ENCODE measurements at regions not wholly inside any gene's neighbourhood (a gene's known extent, or its start where the extent isn't known, plus 50 kb on each side); places are given as distances from the start of the nearest gene placed in this dataset.

- no peaks in the 10 kb centered on the region for H3K36me3 ChIP-seq (ENCODE audit: insufficient read depth, low read length)
- H3K27me3 Mint-ChIP-seq (ENCODE audit: low read depth, unreplicated experiment) = peaks cover 13% of the 10 kb centered on the region
- DNase-seq (ENCODE audit: low read depth) (no peak), FAIRE-seq (no peak)
- H3K9ac ChIP-seq (ENCODE audit: low read length) = no peak overlapping the region
- no peaks in the 10 kb centered on the region for H3K27me3 ChIP-seq (ENCODE audit: insufficient read depth, low read length)
- TF ChIP-seq CTCF (IDR thresholded peaks at IDR 0.05; ENCODE audit: insufficient read depth, low read depth, low read length) = no peak
- TF ChIP-seq EZH2 (IDR thresholded peaks at IDR 0.05; ENCODE audit: insufficient read depth, low read length) = no peak
- H3K9me3 ChIP-seq (ENCODE audit: insufficient read depth, low read depth, low read length) = no peaks in the 10 kb centered on the region
- no peak overlapping the region for H2AFZ ChIP-seq (ENCODE audit: low read depth, low read length)
- no peaks in the 10 kb centered on the region for H3K4me1 Mint-ChIP-seq (ENCODE audit: low read depth, unreplicated experiment)
- no peak overlapping the region for H3K4me3 ChIP-seq (ENCODE audit: insufficient read depth, low read depth, low read length)
- H3K4me2 ChIP-seq (ENCODE audit: low read length) = no peak overlapping the region
- no peaks in the 10 kb centered on the region for H3K4me1 ChIP-seq (ENCODE audit: insufficient read depth, low read length)
- no peak overlapping the region for H3K27ac ChIP-seq (ENCODE audit: low read depth, low read length)
- no peak overlapping the region for H3K4me3 Mint-ChIP-seq (ENCODE audit: unreplicated experiment)
- peaks cover 7% of the 10 kb centered on the region for H3K9me3 Mint-ChIP-seq (ENCODE audit: unreplicated experiment)
- H3K27ac Mint-ChIP-seq (ENCODE audit: unreplicated experiment) = no peak overlapping the region
- no peaks in the 10 kb centered on the region for H3K36me3 Mint-ChIP-seq (ENCODE audit: low read depth, unreplicated experiment)
- H3K79me2 ChIP-seq (ENCODE audit: insufficient read depth, low read length) = no peaks in the 10 kb centered on the region
- no peaks in the 10 kb centered on the region for H4K20me1 ChIP-seq (ENCODE audit: insufficient read depth, low read length)
Observed at GRCh38 chr2:118490330-118490729, 357.1 kb downstream of the EN1 start.

GRCh38 chr2:118489712-118490299 lies 357.6 kb downstream of the EN1 start:
- H3K4me3 Mint-ChIP-seq (ENCODE audit: unreplicated experiment) = no peak overlapping the region
- H3K27ac Mint-ChIP-seq (ENCODE audit: unreplicated experiment) = no peak overlapping the region

More at GRCh38 chr2:118489712-118490299, 357.6 kb downstream of the EN1 start:
- Histone ChIP-seq H2AFZ (ENCODE audit: low read depth, low read length) (no peak overlapping the region), H3K27me3 (ENCODE audit: insufficient read depth, low read length) (no peaks in the 10 kb centered on the region), H3K36me3 (ENCODE audit: insufficient read depth, low read length) (no peaks in the 10 kb centered on the region), H3K27ac (ENCODE audit: low read depth, low read length) (no peak overlapping the region), H3K4me2 (ENCODE audit: low read length) (no peak overlapping the region), H4K20me1 (ENCODE audit: insufficient read depth, low read length) (no peaks in the 10 kb centered on the region), H3K9ac (ENCODE audit: low read length) (no peak overlapping the region), H3K4me3 (ENCODE audit: insufficient read depth, low read depth, low read length) (no peak overlapping the region), H3K79me2 (ENCODE audit: insufficient read depth, low read length) (no peaks in the 10 kb centered on the region), H3K9me3 (ENCODE audit: insufficient read depth, low read depth, low read length) (no peaks in the 10 kb centered on the region), H3K4me1 (ENCODE audit: insufficient read depth, low read length) (no peaks in the 10 kb centered on the region)
- H3K9me3 Mint-ChIP-seq (ENCODE audit: unreplicated experiment) = peaks cover 7% of the 10 kb centered on the region
- no peaks in the 10 kb centered on the region for H3K36me3 Mint-ChIP-seq (ENCODE audit: low read depth, unreplicated experiment)
- TF ChIP-seq CTCF (IDR thresholded peaks at IDR 0.05; ENCODE audit: insufficient read depth, low read depth, low read length) = no peak
- TF ChIP-seq EZH2 (IDR thresholded peaks at IDR 0.05; ENCODE audit: insufficient read depth, low read length) = no peak
- no peak for FAIRE-seq
- no peak for DNase-seq (ENCODE audit: low read depth)
- no peaks in the 10 kb centered on the region for H3K4me1 Mint-ChIP-seq (ENCODE audit: low read depth, unreplicated experiment)
- H3K27me3 Mint-ChIP-seq (ENCODE audit: low read depth, unreplicated experiment) = peaks cover 13% of the 10 kb centered on the region
